Loucy (cell line): ENCODE measurements at regions not wholly inside any gene's neighbourhood (a gene's known extent, or its start where the extent isn't known, plus 50 kb on each side); places are given as distances from the start of the nearest gene placed in this dataset.

Experiments
- CTCF ChIP-seq: fragments of 200-600 bp; sonication (generic); conservative IDR thresholded peaks from 2 replicates; pipeline ENCODE4 v1.5.1; 2014; ENCODE audit warnings: mild to moderate bottlenecking, antibody characterized with exemption, low read length
- EZH2phosphoT487 ChIP-seq: fragments of 200-600 bp; IDR thresholded peaks from 2 replicates; pipeline ENCODE4 v1.6.1; 2018; ENCODE audit warnings: antibody characterized with exemption, mild to moderate bottlenecking, moderate library complexity, borderline replicate concordance

- TF ChIP-seq CTCF = no peak
- TF ChIP-seq EZH2phosphoT487 = no peak
These were observed 345.2 kb downstream of the BCL11B start for GRCh38 chr14:98926801-98927200.
